Heart right ventricle (tissue), 16 donors: ENCODE measurements at regions not wholly inside any gene's neighbourhood (a gene's known extent, or its start where the extent isn't known, plus 50 kb on each side); places are given as distances from the start of the nearest gene placed in this dataset.
A peak's percentile ranks its signal among the peaks of the same experiment; 100 is the strongest.

Source experiments
- ATAC-seq, 8 donors: fragments of 200-7000 bp; cut with Tn5 transposase; one replicate each; pipeline ENCODE4 v1.9.1; 2020; ENCODE audit warnings: mild to moderate bottlenecking in 8 of 8, moderate library complexity in 8 of 8, moderate number of reproducible peaks in 1 of 8
- DNase-seq, 2 donors: peaks; one replicate each; pipeline ENCODE4 v3.0.0-alpha.2; 2020
- H3K27ac ChIP-seq, 10 donors: fragments of 200-600 bp; sonication (generic) in 2 of 10; one replicate each; pipeline versions ENCODE4 v1.5.0 to v1.8.0; 2020 to 2022; ENCODE audit warnings: mild to moderate bottlenecking in 3 of 10
- H3K27me3 ChIP-seq, 7 donors: fragments of 200-600 bp; one replicate each; pipeline ENCODE4 v1.8.0; 2021 to 2022; ENCODE audit warnings: mild to moderate bottlenecking in 2 of 7
- H3K36me3 ChIP-seq, 9 donors: fragments of 200-600 bp; sonication (generic) in 1 of 9; one replicate each; pipeline versions ENCODE4 v1.5.0 to v1.8.0; 2020 to 2022; ENCODE audit warnings: mild to moderate bottlenecking in 2 of 9
- H3K4me1 ChIP-seq, 9 donors: fragments of 200-600 bp; sonication (generic) in 1 of 9; one replicate each; pipeline versions ENCODE4 v1.5.0 to v1.8.0; 2020 to 2022; ENCODE audit warnings: mild to moderate bottlenecking in 4 of 9
- H3K4me3 ChIP-seq, 10 donors: fragments of 200-600 bp; sonication (generic) in 2 of 10; one replicate each; pipeline versions ENCODE4 v1.5.0 to v1.8.0; 2020 to 2022; ENCODE audit warnings: mild to moderate bottlenecking in 7 of 10, moderate library complexity in 2 of 10
- H3K9me3 ChIP-seq, 11 donors: fragments of 200-600 bp in 10 of 11; sonication (generic) in 2 of 11; one replicate each; pipeline versions ENCODE4 v1.5.0 to v1.8.0; 2013 to 2022; ENCODE audit warnings: mild to moderate bottlenecking in 2 of 11, control low read depth in 1 of 11, moderate library complexity in 1 of 11
- CTCF ChIP-seq, 9 donors: fragments of 200-600 bp; sonication (generic) in 2 of 9; IDR thresholded peaks; one replicate each; pipeline versions ENCODE4 v1.5.0 to v1.8.0; 2021 to 2022; ENCODE audit warnings: antibody characterized with exemption in 9 of 9, mild to moderate bottlenecking in 5 of 9, moderate library complexity in 1 of 9
- WGBS, 2 donors: extraction: QIAGEN DNeasy Blood & Tissue Kit; methylation state at CpG; one replicate each; pipeline ENCODE4 v1.1.7; 2013; ENCODE audit warnings: inconsistent platforms in 1 of 2; 5-methylcytosine and 5-hydroxymethylcytosine counted together
- intact Hi-C, 10 donors: fragments of 100-400 bp; cut with DNase I; formaldehyde crosslinking; loops; one replicate each; pipeline versions ENCODE4 v1.11.1 to v1.14.2; 2022
- donor health status: Arrhythmogenic right ventricular cardiomyopathy.
- donor health status: ischemic (EF 13 %, LVEDD 7.1; RV severe dilation, severe dysfunction).
- donor health status: healthy with polysubstance abuse.
- donor health status: DM: no; HTN: yes; CAD: no.
- donor health status: DM: no; HTN: no; CAD: no.
- donor health status: ischemic (EF 25% LVEDD 6.9; RV normal size, moderate dysfunction).
- donor health status: ischemic (EF 25% LVEDD 5.7; RV mildly dilated, moderate dysfunction).
- donor health status: healthy.
- donor health status: DM: yes; HTN: yes; CAD: no.
- donor health status: Ischemic cardiomyopathy.
- donor health status: ischemic (EF 35%, LVEDD 5.7; RV mildly dilated, moderate dysfunction).
- donor health status: nonischemic (EF 11% LVEDD 7.7; RV severe dilation, severe dysfunction).
- donor health status: DM: yes; HTN: yes; CAD: no.
- donor health status: PGD.
- donor health status: ischemic (EF 29% LVEDD 5.4; RV normal size, mild dysfunction).
- donor health status: nonischemic (EF 23%, LVEDD 6.1; RV moderate dilation, normal function).

- no peaks in the 10 kb centered on the region for H3K4me1 ChIP-seq
- DNase-seq (no peak), ATAC-seq (no peak)
- intact Hi-C loops = no loop called here
- H3K27me3 ChIP-seq = peaks cover 0 to 9% (median 0%) of the 10 kb centered on the region in 7 donors
- H3K36me3 ChIP-seq = no peaks in the 10 kb centered on the region
- no peak for TF ChIP-seq CTCF (IDR thresholded peaks at IDR 0.05)
- no peaks in the 10 kb centered on the region for H3K9me3 ChIP-seq
- H3K27ac ChIP-seq = no peak overlapping the region
- no peak overlapping the region for H3K4me3 ChIP-seq
- WGBS, 2 donors = 62 to 63% methylated on average over 1 of the region's 1 CpG
Measured at GRCh38 chr3:87158823-87159222, 68.3 kb upstream of the CHMP2B start.

GRCh38 chr3:87148020-87148419 is 79.1 kb upstream of the CHMP2B start:
- Histone ChIP-seq H3K36me3 (no peaks in the 10 kb centered on the region), H3K4me1 (no peaks in the 10 kb centered on the region), H3K9me3 (peaks cover 0 to 8% (median 0%) of the 10 kb centered on the region in 11 donors), H3K4me3 (no peak overlapping the region), H3K27ac (no peak overlapping the region), H3K27me3 (no peaks in the 10 kb centered on the region)
- WGBS, 2 donors = 79 to 85% methylated on average over 3 of the region's 3 CpGs
- no peak for TF ChIP-seq CTCF (IDR thresholded peaks at IDR 0.05)
- ATAC-seq (no peak), DNase-seq (no peak)
- intact Hi-C loops = no loop called here

- intact Hi-C loops = no loop called here
- H3K36me3 ChIP-seq = no peaks in the 10 kb centered on the region
- no peak overlapping the region for H3K4me3 ChIP-seq
- 88 to 90% methylated on average over 8 of the region's 8 CpGs for WGBS, 2 donors
- H3K9me3 ChIP-seq = peaks cover 0 to 8% (median 0%) of the 10 kb centered on the region in 11 donors
- H3K27me3 ChIP-seq = no peaks in the 10 kb centered on the region
- DNase-seq = no peak
- ATAC-seq = no peak
- TF ChIP-seq CTCF (IDR thresholded peaks at IDR 0.05) = no peak
- no peaks in the 10 kb centered on the region for H3K4me1 ChIP-seq
- H3K27ac ChIP-seq = no peak overlapping the region
Measured at GRCh38 chr3:87147562-87147961, 79.5 kb upstream of the CHMP2B start.

- intact Hi-C loops = no loop called here
- no peaks in the 10 kb centered on the region for H3K27me3 ChIP-seq
- peak in 1 of 9 donors; percentile 7 for TF ChIP-seq CTCF (IDR thresholded peaks at IDR 0.05)
- 51 to 52% methylated on average over 6 of the region's 6 CpGs for WGBS, 2 donors
- ATAC-seq (no peak), DNase-seq (no peak)
- no peak overlapping the region for H3K4me3 ChIP-seq
- H3K36me3 ChIP-seq = no peaks in the 10 kb centered on the region
- peaks cover 0 to 26% (median 13%) of the 10 kb centered on the region in 11 donors for H3K9me3 ChIP-seq
- no peaks in the 10 kb centered on the region for H3K4me1 ChIP-seq
- no peak overlapping the region for H3K27ac ChIP-seq
Measured at GRCh38 chr3:87145553-87145952, 81.6 kb upstream of the CHMP2B start.
